B cell (primary cell): ENCODE measurements at regions not wholly inside any gene's neighbourhood (a gene's known extent, or its start where the extent isn't known, plus 50 kb on each side); places are given as distances from the start of the nearest gene placed in this dataset.

Experiments used
- CTCF ChIP-seq: fragments of 200-600 bp; IDR thresholded peaks from one replicate; pipeline ENCODE4 v1.8.0; 2022; ENCODE audit warnings: antibody characterized with exemption, mild to moderate bottlenecking
- EZH2 ChIP-seq: IDR thresholded peaks from 2 replicates; pipeline ENCODE4 v1.6.1; 2012; ENCODE audit warnings: borderline replicate concordance, low read depth, mild to moderate bottlenecking, moderate library complexity, low read length; ENCODE audit not compliant: insufficient read depth, poor library complexity, severe bottlenecking

- TF ChIP-seq CTCF = no peak
- no peak for TF ChIP-seq EZH2
These were observed 178.3 kb upstream of the HDAC4 start for GRCh38 chr2:239579081-239579480.
